ENCODE measurements at regions not wholly inside any gene's neighbourhood (a gene's known extent, or its start where the extent isn't known, plus 50 kb on each side); places are given as distances from the start of the nearest gene placed in this dataset.

DNA sequence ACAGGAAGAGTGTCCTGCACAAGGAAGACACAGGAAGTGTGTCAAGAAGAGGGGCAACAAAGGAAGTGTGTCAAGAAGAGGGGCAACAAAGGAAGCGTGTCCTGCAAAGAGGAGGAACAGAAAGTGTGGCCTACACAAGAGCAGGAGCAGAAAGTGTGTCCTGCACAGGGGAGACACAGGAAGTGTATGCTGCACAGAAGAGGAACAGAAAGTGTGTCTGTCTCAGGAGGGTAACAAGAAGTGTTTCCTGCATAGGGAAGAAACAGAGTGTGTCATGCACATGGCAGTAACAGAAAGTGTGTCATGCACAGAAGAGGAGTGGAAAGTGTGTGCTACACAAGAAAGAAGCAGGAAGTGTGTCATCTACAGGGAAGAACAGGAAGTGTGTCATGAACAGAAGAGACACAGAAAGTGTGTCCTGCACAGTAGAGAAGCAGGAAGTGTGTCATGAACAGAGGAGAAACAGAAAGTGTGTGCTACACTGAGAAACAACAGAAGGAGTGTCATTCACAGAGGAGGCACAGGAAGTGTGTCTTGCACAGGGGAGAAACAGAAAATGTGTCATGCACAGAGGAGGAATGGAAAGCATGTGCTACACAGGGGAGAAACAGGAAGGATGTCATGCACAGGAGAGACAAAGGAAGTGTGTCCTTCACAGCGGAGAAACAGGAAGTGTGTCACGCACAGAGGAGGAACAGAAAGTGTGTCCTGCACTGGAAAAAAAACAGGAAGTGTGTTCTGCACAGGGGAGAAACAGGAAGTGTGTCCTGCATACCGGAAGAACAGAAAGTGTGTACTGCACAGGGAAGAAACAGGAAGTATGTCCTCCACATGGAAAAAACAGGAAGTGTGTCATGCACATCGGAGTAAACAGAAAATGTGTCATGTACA, 526.4 kb upstream of the PRKX start:
- TF ChIP-seq CTCF (IDR thresholded peaks at IDR 0.05; ENCODE audit: low read depth, low read length), result no peak

DNA sequence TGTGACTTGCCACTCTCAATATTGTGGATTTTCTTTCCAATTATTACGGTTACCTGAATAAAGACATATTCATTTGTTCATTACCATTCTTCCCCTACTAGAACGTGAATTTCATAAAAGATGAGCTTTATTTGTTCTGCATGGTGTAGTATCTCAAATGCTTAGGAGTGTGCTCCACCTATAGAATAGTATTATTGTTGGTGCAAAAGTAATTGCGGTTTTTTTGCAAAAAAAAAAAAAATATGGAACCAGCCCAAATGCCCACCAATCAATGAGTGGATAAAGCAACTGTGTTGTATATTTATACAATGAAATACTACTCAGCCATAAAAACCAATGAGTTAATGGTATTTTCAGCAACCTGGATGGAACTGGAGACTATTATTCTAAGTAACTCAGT, 525.5 kb upstream of the PRKX start:
- no peak overlapping the region for H3K4me3 ChIP-seq

More for the DNA sequence above, 526.4 kb upstream of the PRKX start:
- no peak overlapping the region for H3K27ac ChIP-seq
- no peak for DNase-seq (ENCODE audit: low read depth in 1 of 2, low spot score in 1 of 2)
- no peak overlapping the region for H3K4me3 ChIP-seq
- no peaks in the 10 kb centered on the region for H3K36me3 ChIP-seq
- no peaks in the 10 kb centered on the region for H3K9me3 ChIP-seq (ENCODE audit: low read depth)
- no peaks in the 10 kb centered on the region for H3K4me1 ChIP-seq (ENCODE audit: low read depth)
- no peaks in the 10 kb centered on the region for H3K27me3 ChIP-seq

GRCh38 chrX:4225086-4225485, 511.6 kb upstream of the PRKX start:
- H3K9me3 ChIP-seq (ENCODE audit: low read depth), result no peaks in the 10 kb centered on the region
- no peak for TF ChIP-seq CTCF (IDR thresholded peaks at IDR 0.05; ENCODE audit: low read depth, low read length)
- H3K27me3 ChIP-seq, result no peaks in the 10 kb centered on the region
- no peaks in the 10 kb centered on the region for H3K36me3 ChIP-seq
- no peaks in the 10 kb centered on the region for H3K4me1 ChIP-seq (ENCODE audit: low read depth)
- no peak overlapping the region for H3K27ac ChIP-seq
- DNase-seq (ENCODE audit: low read depth in 1 of 2, low spot score in 1 of 2), result no peak
- no peak overlapping the region for H3K4me3 ChIP-seq

More for the DNA sequence above, 525.5 kb upstream of the PRKX start:
- Histone ChIP-seq H3K27me3 (no peaks in the 10 kb centered on the region), H3K4me1 (ENCODE audit: low read depth) (no peaks in the 10 kb centered on the region), H3K9me3 (ENCODE audit: low read depth) (no peaks in the 10 kb centered on the region), H3K27ac (no peak overlapping the region), H3K36me3 (no peaks in the 10 kb centered on the region)
- no peak for TF ChIP-seq CTCF (IDR thresholded peaks at IDR 0.05; ENCODE audit: low read depth, low read length)
- DNase-seq (ENCODE audit: low read depth in 1 of 2, low spot score in 1 of 2), result no peak

GRCh38 chrX:4206941-4207340, 493.5 kb upstream of the PRKX start:
- Histone ChIP-seq H3K36me3 (no peaks in the 10 kb centered on the region), H3K9me3 (ENCODE audit: low read depth) (no peaks in the 10 kb centered on the region), H3K4me3 (no peak overlapping the region), H3K4me1 (ENCODE audit: low read depth) (no peaks in the 10 kb centered on the region), H3K27ac (no peak overlapping the region), H3K27me3 (no peaks in the 10 kb centered on the region)
- no peak for DNase-seq (ENCODE audit: low read depth in 1 of 2, low spot score in 1 of 2)
- no peak for TF ChIP-seq CTCF (IDR thresholded peaks at IDR 0.05; ENCODE audit: low read depth, low read length)

GRCh38 chrX:4197971-4198370, 484.5 kb upstream of the PRKX start:
- no peak for TF ChIP-seq CTCF (IDR thresholded peaks at IDR 0.05; ENCODE audit: low read depth, low read length)
- Histone ChIP-seq H3K27me3 (no peaks in the 10 kb centered on the region), H3K27ac (no peak overlapping the region), H3K36me3 (no peaks in the 10 kb centered on the region), H3K4me3 (no peak overlapping the region), H3K9me3 (ENCODE audit: low read depth) (no peaks in the 10 kb centered on the region), H3K4me1 (ENCODE audit: low read depth) (no peaks in the 10 kb centered on the region)
- DNase-seq (ENCODE audit: low read depth in 1 of 2, low spot score in 1 of 2), result no peak

Data from cardiac muscle cell (in vitro differentiated cells and primary cell).